ENCODE measurements at regions not wholly inside any gene's neighbourhood (a gene's known extent, or its start where the extent isn't known, plus 50 kb on each side); places are given as distances from the start of the nearest gene placed in this dataset.
"Not testable (repeated sequence)": the region's sequence is repeated elsewhere in the genome, so short reads cannot be mapped to it uniquely, and the experiment has no call there.

GRCh38 chr6:79361074-79361473 is 126.6 kb upstream of the HMGN3 start:
- TF ChIP-seq CTCF (conservative IDR thresholded peaks at IDR 0.05); EZH2 (IDR thresholded peaks at IDR 0.05; ENCODE audit: low read depth): not testable (repeated sequence)

Data from PC-9 (cell line).